K562 (cell line): ENCODE measurements at regions not wholly inside any gene's neighbourhood (a gene's known extent, or its start where the extent isn't known, plus 50 kb on each side); places are given as distances from the start of the nearest gene placed in this dataset.
A peak's percentile ranks its signal among the peaks of the same experiment; 100 is the strongest.

Source experiments
- ARHGAP35 ChIP-seq: fragments of 450-650 bp; IDR thresholded peaks from 2 replicates; pipeline ENCODE4 v1.6.1; 2018; ENCODE audit not compliant: partially characterized antibody
- CHD1 ChIP-seq: fragments of 200-600 bp; sonication (generic); IDR thresholded peaks from one replicate; pipeline ENCODE4 v1.6.1; 2012; ENCODE audit warnings: mild to moderate bottlenecking, moderate library complexity, low read length, inconsistent platforms
- HCFC1 ChIP-seq: IDR thresholded peaks from 2 replicates; pipeline ENCODE4 v1.6.1; 2012; ENCODE audit warnings: low read depth, low read length, improper control_type of control experiment
- HSF4 ChIP-seq: fragments of 250-450 bp; sonication (Bioruptor Pico); IDR thresholded peaks from 2 replicates; pipeline ENCODE4 v2.1.2; 2022; ENCODE audit warnings: mild to moderate bottlenecking, moderate library complexity, borderline replicate concordance
- IFI16 ChIP-seq: fragments of 250-450 bp; sonication (Bioruptor Pico); IDR thresholded peaks from 2 replicates; pipeline ENCODE4 v2.1.2; 2022; ENCODE audit warnings: mild to moderate bottlenecking, inconsistent platforms
- IRF1 ChIP-seq: sonication (generic); formaldehyde crosslinking; IDR thresholded peaks from 2 replicates; pipeline ENCODE4 v1.8.0; 2022; ENCODE audit warnings: missing genetic modification reagents, mild to moderate bottlenecking, borderline replicate concordance
- MAFG ChIP-seq: fragments of 450-650 bp; conservative IDR thresholded peaks from 2 replicates; pipeline ENCODE4 v1.6.1; 2016; ENCODE audit warnings: missing genetic modification characterization, missing compliant biosample characterization
- MAZ ChIP-seq, 2 experiments: fragments of 450-650 bp in 1 of 2; sonication (generic) in 1 of 2; formaldehyde crosslinking; IDR thresholded peaks in 1 of 2; conservative IDR thresholded peaks in 1 of 2; 2 replicates each; pipeline versions ENCODE4 v1.4.0 to v1.5.0; 2020; ENCODE audit warnings: mild to moderate bottlenecking in 1 of 2, missing genetic modification reagents in 1 of 2
- NCOR1 ChIP-seq: fragments of 450-650 bp; IDR thresholded peaks from 2 replicates; pipeline ENCODE4 v1.6.1; 2016; ENCODE audit warnings: mild to moderate bottlenecking, moderate library complexity
- RBM14 ChIP-seq: fragments of 200-400 bp; formaldehyde crosslinking; IDR thresholded peaks from 2 replicates; pipeline ENCODE4 v1.6.1; 2018; ENCODE audit warnings: low read depth, mild to moderate bottlenecking, low read length, moderate library complexity, borderline replicate concordance; ENCODE audit not compliant: insufficient read depth
- RBM15 ChIP-seq: fragments of 200-400 bp; formaldehyde crosslinking; IDR thresholded peaks from 2 replicates; pipeline ENCODE4 v1.6.1; 2018; ENCODE audit warnings: mild to moderate bottlenecking, low read length, moderate library complexity; ENCODE audit not compliant: insufficient read depth
- SFPQ ChIP-seq: fragments of 200-400 bp; formaldehyde crosslinking; IDR thresholded peaks from 2 replicates; pipeline ENCODE4 v1.6.1; 2017; ENCODE audit warnings: mild to moderate bottlenecking, low read depth, low read length, moderate library complexity
- SMARCB1 ChIP-seq: IDR thresholded peaks from 2 replicates; pipeline ENCODE4 v1.6.1; 2011; ENCODE audit warnings: improper control_type of control experiment, low read depth; ENCODE audit not compliant: insufficient read length
- SOX6 ChIP-seq: fragments of 450-650 bp; IDR thresholded peaks from 2 replicates; pipeline ENCODE4 v1.6.1; 2014; ENCODE audit warnings: mild to moderate bottlenecking
- SRSF3 ChIP-seq: fragments of 200-400 bp; formaldehyde crosslinking; IDR thresholded peaks from 2 replicates; pipeline ENCODE4 v1.6.1; 2016; ENCODE audit warnings: mild to moderate bottlenecking, low read length, moderate library complexity; ENCODE audit not compliant: insufficient read depth
- TAF7 ChIP-seq: fragments of 450-650 bp; IDR thresholded peaks from 2 replicates; pipeline ENCODE4 v1.6.1; 2016; ENCODE audit warnings: missing genetic modification characterization, missing compliant biosample characterization
- TCF15 ChIP-seq: fragments of 250-450 bp; sonication (Bioruptor Pico); IDR thresholded peaks from 2 replicates; pipeline ENCODE4 v1.8.0; 2022; ENCODE audit warnings: moderate library complexity, mild to moderate bottlenecking, inconsistent platforms
- TRIM28 ChIP-seq: fragments of 450-650 bp; IDR thresholded peaks from 2 replicates; pipeline ENCODE4 v1.6.1; 2017
- ZBTB5 ChIP-seq: fragments of 450-650 bp; IDR thresholded peaks from 2 replicates; pipeline ENCODE4 v1.6.1; 2017; ENCODE audit warnings: antibody characterized with exemption
- ZNF232 ChIP-seq: sonication (generic); formaldehyde crosslinking; IDR thresholded peaks from 2 replicates; pipeline ENCODE4 v1.8.0; 2022; ENCODE audit warnings: mild to moderate bottlenecking, missing genetic modification reagents
- ZNF436 ChIP-seq: fragments of 250-450, 450-650 bp; sonication (Bioruptor Pico); formaldehyde crosslinking; IDR thresholded peaks from 2 replicates; pipeline ENCODE4 v1.7.0; 2020; ENCODE audit warnings: mild to moderate bottlenecking
- ZNF511 ChIP-seq: sonication (generic); formaldehyde crosslinking; IDR thresholded peaks from 2 replicates; pipeline ENCODE4 v1.8.0; 2022; ENCODE audit warnings: mild to moderate bottlenecking, missing genetic modification reagents
- ZNF785 ChIP-seq: fragments of 250-450 bp; sonication (Bioruptor Pico); IDR thresholded peaks from 2 replicates; pipeline ENCODE4 v1.4.0; 2020; ENCODE audit warnings: mild to moderate bottlenecking
- ZZZ3 ChIP-seq: fragments of 450-650 bp; IDR thresholded peaks from 2 replicates; pipeline ENCODE4 v1.6.1; 2016; ENCODE audit warnings: antibody characterized with exemption, mild to moderate bottlenecking, moderate library complexity

GRCh38 chr1:121483961-121484424 lies 299.2 kb downstream of the SRGAP2C start (continued):
- TF ChIP-seq ZBTB5, result no peak
- no peak for TF ChIP-seq CHD1
- TF ChIP-seq IFI16 (CRISPR knock-in tag), result no peak
- no peak for TF ChIP-seq ARHGAP35
- no peak for TF ChIP-seq IRF1
- TF ChIP-seq SRSF3, result no peak
- no peak for TF ChIP-seq HSF4 (CRISPR knock-in tag)
- no peak; a peak in 1 of 4 replicates for TF ChIP-seq MAZ (CRISPR knock-in tag; conservative IDR thresholded peaks at IDR 0.05 in 1 of 2, IDR thresholded peaks at IDR 0.05 in 1 of 2)
- TF ChIP-seq TAF7 (tag), result no peak
- no peak for TF ChIP-seq TCF15 (CRISPR knock-in tag)
- TF ChIP-seq SMARCB1, result no peak
- no peak for TF ChIP-seq RBM15
- no peak for TF ChIP-seq RBM14
- no peak for TF ChIP-seq ZZZ3
- TF ChIP-seq SOX6, result peak; percentile 44; the same call in 1 of the 2 replicates
- no peak for TF ChIP-seq MAFG (tag)
- no peak for TF ChIP-seq ZNF785 (CRISPR knock-in tag)
- TF ChIP-seq ZNF232 (CRISPR knock-in tag), result no peak
- TF ChIP-seq ZNF436 (CRISPR knock-in tag), result no peak
- no peak for TF ChIP-seq SFPQ
- TF ChIP-seq NCOR1, result no peak
- TF ChIP-seq HCFC1, result no peak
- no peak for TF ChIP-seq TRIM28
- TF ChIP-seq ZNF511 (CRISPR knock-in tag), result no peak
